ENCODE measurements at regions not wholly inside any gene's neighbourhood (a gene's known extent, or its start where the extent isn't known, plus 50 kb on each side); places are given as distances from the start of the nearest gene placed in this dataset.

DNA sequence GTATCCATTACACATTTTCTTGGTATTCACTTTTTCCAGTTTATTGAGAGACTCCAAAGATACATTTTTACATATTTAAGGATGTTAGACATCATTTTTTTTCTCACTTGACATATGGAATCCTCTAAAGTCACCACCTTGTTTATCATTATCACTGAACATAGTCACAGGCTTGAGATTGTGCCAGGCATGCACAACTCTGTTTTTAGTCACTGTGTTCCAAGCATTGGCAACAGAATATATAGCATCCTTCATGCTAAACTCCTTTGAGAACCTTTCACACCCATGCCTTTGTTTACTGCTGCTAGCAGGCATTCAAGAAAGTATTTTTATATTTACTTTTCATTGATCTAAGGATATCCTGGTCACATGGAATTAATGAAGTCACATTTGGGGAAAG lies 668.6 kb upstream of the ARRDC3 start:
- H3K4me3 ChIP-seq (ENCODE audit: low read depth, low read length): no peak overlapping the region
- no peaks in the 10 kb centered on the region for H3K36me3 ChIP-seq (ENCODE audit: control insufficient read depth in 1 of 2, insufficient read depth in 2 of 2, low read length in 2 of 2)
- H3K4me2 ChIP-seq (ENCODE audit: low read length): no peak overlapping the region
- no peaks in the 10 kb centered on the region for H3K79me2 ChIP-seq (ENCODE audit: control insufficient read depth, insufficient read depth, low read length, poor library complexity)
- no peak overlapping the region for H2BK12ac ChIP-seq (ENCODE audit: low read length)
- H4K8ac ChIP-seq (ENCODE audit: low read depth, low read length): no peak overlapping the region
- no peak overlapping the region for H2AK5ac ChIP-seq (ENCODE audit: low read length)
- H3K9me3 ChIP-seq (ENCODE audit: insufficient read depth, low read depth, low read length): no peaks in the 10 kb centered on the region
- no peaks in the 10 kb centered on the region for H3K4me1 ChIP-seq (ENCODE audit: control insufficient read depth in 1 of 2, insufficient read depth in 2 of 2, low read length in 2 of 2)
- H3K23ac ChIP-seq (ENCODE audit: low read length): no peak overlapping the region
- no peak overlapping the region for H3K18ac ChIP-seq (ENCODE audit: low read length)
- no peak overlapping the region for H2BK120ac ChIP-seq (ENCODE audit: insufficient read depth, low read length, poor library complexity)
- no peak overlapping the region for H3K27ac ChIP-seq (ENCODE audit: low read depth, low read length)
- no peak overlapping the region for H3K14ac ChIP-seq (ENCODE audit: low read length)
- H2AFZ ChIP-seq (ENCODE audit: insufficient read depth, low read length, poor library complexity): no peak overlapping the region
- H3K4ac ChIP-seq (ENCODE audit: low read depth, low read length): no peak overlapping the region
- H2BK5ac ChIP-seq (ENCODE audit: low read depth, low read length, poor library complexity): no peak overlapping the region
- no peaks in the 10 kb centered on the region for H3K79me1 ChIP-seq (ENCODE audit: low read length)
- H4K12ac ChIP-seq (ENCODE audit: low read depth, low read length): no peak overlapping the region
- H4K91ac ChIP-seq (ENCODE audit: low read depth, low read length): no peak overlapping the region
- H3K9ac ChIP-seq (ENCODE audit: low read length): no peak overlapping the region
- H3K27me3 ChIP-seq (ENCODE audit: insufficient read depth, low read length): no peaks in the 10 kb centered on the region
- no peak for DNase-seq

- Histone ChIP-seq H3K14ac (ENCODE audit: low read length) (no peak overlapping the region), H3K4me2 (ENCODE audit: low read length) (no peak overlapping the region), H3K27ac (ENCODE audit: low read depth, low read length) (no peak overlapping the region), H3K27me3 (ENCODE audit: insufficient read depth, low read length) (no peaks in the 10 kb centered on the region), H2AFZ (ENCODE audit: insufficient read depth, low read length, poor library complexity) (no peak overlapping the region), H4K8ac (ENCODE audit: low read depth, low read length) (no peak overlapping the region), H3K79me1 (ENCODE audit: low read length) (no peaks in the 10 kb centered on the region), H4K12ac (ENCODE audit: low read depth, low read length) (no peak overlapping the region), H2AK5ac (ENCODE audit: low read length) (no peak overlapping the region), H2BK12ac (ENCODE audit: low read length) (no peak overlapping the region), H3K4ac (ENCODE audit: low read depth, low read length) (no peak overlapping the region), H2BK120ac (ENCODE audit: insufficient read depth, low read length, poor library complexity) (no peak overlapping the region), H3K4me3 (ENCODE audit: low read depth, low read length) (no peak overlapping the region), H3K9me3 (ENCODE audit: insufficient read depth, low read depth, low read length) (no peaks in the 10 kb centered on the region), H3K4me1 (ENCODE audit: control insufficient read depth in 1 of 2, insufficient read depth in 2 of 2, low read length in 2 of 2) (no peaks in the 10 kb centered on the region), H3K18ac (ENCODE audit: low read length) (no peak overlapping the region), H3K23ac (ENCODE audit: low read length) (no peak overlapping the region), H4K91ac (ENCODE audit: low read depth, low read length) (no peak overlapping the region), H3K79me2 (ENCODE audit: control insufficient read depth, insufficient read depth, low read length, poor library complexity) (no peaks in the 10 kb centered on the region), H3K9ac (ENCODE audit: low read length) (no peak overlapping the region), H3K36me3 (ENCODE audit: control insufficient read depth in 1 of 2, insufficient read depth in 2 of 2, low read length in 2 of 2) (no peaks in the 10 kb centered on the region), H2BK5ac (ENCODE audit: low read depth, low read length, poor library complexity) (no peak overlapping the region)
- DNase-seq: no peak
- no CpG with 5 or more reads among the region's 2 CpGs for WGBS (ENCODE audit: extremely low coverage, insufficient coverage, insufficient read length)
Measured at GRCh38 chr5:92050970-92051369, 667.9 kb upstream of the ARRDC3 start.

- Histone ChIP-seq H2BK5ac (ENCODE audit: low read depth, low read length, poor library complexity) (no peak overlapping the region), H4K12ac (ENCODE audit: low read depth, low read length) (no peak overlapping the region), H3K4me1 (ENCODE audit: control insufficient read depth in 1 of 2, insufficient read depth in 2 of 2, low read length in 2 of 2) (no peaks in the 10 kb centered on the region), H2BK12ac (ENCODE audit: low read length) (no peak overlapping the region), H3K4ac (ENCODE audit: low read depth, low read length) (no peak overlapping the region), H4K91ac (ENCODE audit: low read depth, low read length) (no peak overlapping the region), H3K4me2 (ENCODE audit: low read length) (no peak overlapping the region), H3K27me3 (ENCODE audit: insufficient read depth, low read length) (no peaks in the 10 kb centered on the region), H3K9ac (ENCODE audit: low read length) (no peak overlapping the region), H3K27ac (ENCODE audit: low read depth, low read length) (no peak overlapping the region), H3K79me2 (ENCODE audit: control insufficient read depth, insufficient read depth, low read length, poor library complexity) (no peaks in the 10 kb centered on the region), H4K8ac (ENCODE audit: low read depth, low read length) (no peak overlapping the region), H2AK5ac (ENCODE audit: low read length) (no peak overlapping the region), H3K23ac (ENCODE audit: low read length) (no peak overlapping the region), H2AFZ (ENCODE audit: insufficient read depth, low read length, poor library complexity) (no peak overlapping the region), H3K9me3 (ENCODE audit: insufficient read depth, low read depth, low read length) (no peaks in the 10 kb centered on the region), H3K79me1 (ENCODE audit: low read length) (no peaks in the 10 kb centered on the region), H2BK120ac (ENCODE audit: insufficient read depth, low read length, poor library complexity) (no peak overlapping the region), H3K4me3 (ENCODE audit: low read depth, low read length) (no peak overlapping the region), H3K14ac (ENCODE audit: low read length) (no peak overlapping the region), H3K36me3 (ENCODE audit: control insufficient read depth in 1 of 2, insufficient read depth in 2 of 2, low read length in 2 of 2) (no peaks in the 10 kb centered on the region), H3K18ac (ENCODE audit: low read length) (no peak overlapping the region)
- WGBS (ENCODE audit: extremely low coverage, insufficient coverage, insufficient read length): no CpG with 5 or more reads among the region's 4 CpGs
- DNase-seq: no peak
Measured at GRCh38 chr5:92041911-92042660, 659.0 kb upstream of the ARRDC3 start.

DNA sequence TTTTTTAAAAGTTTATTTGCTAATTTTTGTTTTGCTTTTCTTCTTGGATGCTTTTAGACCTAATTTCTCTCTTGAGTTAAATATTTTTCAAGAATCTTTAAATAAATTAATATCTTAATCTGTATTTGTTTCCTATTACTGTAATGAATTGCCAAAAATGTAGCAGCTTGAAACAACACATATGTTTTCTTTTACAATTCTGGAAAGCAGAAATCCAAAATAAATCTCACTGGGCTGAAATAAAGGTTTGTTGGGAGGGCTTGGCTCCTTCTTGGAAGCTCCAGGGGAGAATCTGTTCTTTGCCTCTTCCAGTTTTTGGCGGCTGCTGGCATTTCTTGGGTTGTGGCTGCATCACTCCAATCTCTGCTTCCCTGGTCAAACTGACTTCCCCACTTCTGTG lies 658.1 kb upstream of the ARRDC3 start:
- no peak overlapping the region for H2AK5ac ChIP-seq (ENCODE audit: low read length)
- H3K9me3 ChIP-seq (ENCODE audit: insufficient read depth, low read depth, low read length): no peaks in the 10 kb centered on the region
- no CpG with 5 or more reads among the region's 1 CpG for WGBS (ENCODE audit: extremely low coverage, insufficient coverage, insufficient read length)
- no peak overlapping the region for H3K4ac ChIP-seq (ENCODE audit: low read depth, low read length)
- H3K79me2 ChIP-seq (ENCODE audit: control insufficient read depth, insufficient read depth, low read length, poor library complexity): no peaks in the 10 kb centered on the region
- no peak overlapping the region for H4K12ac ChIP-seq (ENCODE audit: low read depth, low read length)
- DNase-seq: no peak
- H3K18ac ChIP-seq (ENCODE audit: low read length): no peak overlapping the region
- H3K14ac ChIP-seq (ENCODE audit: low read length): no peak overlapping the region
- no peak overlapping the region for H3K27ac ChIP-seq (ENCODE audit: low read depth, low read length)
- H2BK5ac ChIP-seq (ENCODE audit: low read depth, low read length, poor library complexity): no peak overlapping the region
- no peak overlapping the region for H3K4me2 ChIP-seq (ENCODE audit: low read length)
- no peaks in the 10 kb centered on the region for H3K36me3 ChIP-seq (ENCODE audit: control insufficient read depth in 1 of 2, insufficient read depth in 2 of 2, low read length in 2 of 2)
- no peaks in the 10 kb centered on the region for H3K4me1 ChIP-seq (ENCODE audit: control insufficient read depth in 1 of 2, insufficient read depth in 2 of 2, low read length in 2 of 2)
- H2BK12ac ChIP-seq (ENCODE audit: low read length): no peak overlapping the region
- H3K27me3 ChIP-seq (ENCODE audit: insufficient read depth, low read length): no peaks in the 10 kb centered on the region
- no peak overlapping the region for H3K4me3 ChIP-seq (ENCODE audit: low read depth, low read length)
- no peaks in the 10 kb centered on the region for H3K79me1 ChIP-seq (ENCODE audit: low read length)
- H4K8ac ChIP-seq (ENCODE audit: low read depth, low read length): no peak overlapping the region
- no peak overlapping the region for H4K91ac ChIP-seq (ENCODE audit: low read depth, low read length)
- no peak overlapping the region for H2AFZ ChIP-seq (ENCODE audit: insufficient read depth, low read length, poor library complexity)
- no peak overlapping the region for H2BK120ac ChIP-seq (ENCODE audit: insufficient read depth, low read length, poor library complexity)
- no peak overlapping the region for H3K9ac ChIP-seq (ENCODE audit: low read length)
- H3K23ac ChIP-seq (ENCODE audit: low read length): no peak overlapping the region
